AG09319 (cell line): ENCODE measurements at regions not wholly inside any gene's neighbourhood (a gene's known extent, or its start where the extent isn't known, plus 50 kb on each side); places are given as distances from the start of the nearest gene placed in this dataset.

Experiments used
- DNase-seq: peaks from one replicate; pipeline ENCODE4 v3.0.0-alpha.2; 2010; ENCODE audit warnings: low read depth; ENCODE audit errors: extremely low read depth
- CTCF ChIP-seq: IDR thresholded peaks from 2 replicates; pipeline ENCODE4 v1.5.1; 2011; ENCODE audit warnings: low read depth, mild to moderate bottlenecking, inconsistent platforms, low read length, moderate library complexity

DNA sequence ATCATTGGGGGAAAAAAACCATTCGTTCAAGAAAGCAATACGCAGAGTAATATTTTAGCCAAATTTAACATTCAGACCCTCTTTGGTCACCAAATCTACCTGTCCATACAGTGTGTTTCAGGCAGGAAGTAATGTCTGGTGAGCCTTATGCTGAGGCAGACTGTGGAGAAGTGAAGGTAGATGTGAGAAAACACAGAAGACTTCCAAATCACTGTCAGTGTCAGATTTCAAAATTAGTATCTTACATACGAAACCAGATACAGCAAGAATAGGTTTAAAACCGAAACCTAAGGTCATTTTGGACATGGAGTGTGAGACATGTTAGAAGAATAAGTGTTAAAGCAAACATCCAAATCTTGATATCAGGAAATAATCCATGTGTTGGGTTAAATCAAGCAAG is 664.5 kb upstream of the HTR2C start:
- no peak for TF ChIP-seq CTCF

DNA sequence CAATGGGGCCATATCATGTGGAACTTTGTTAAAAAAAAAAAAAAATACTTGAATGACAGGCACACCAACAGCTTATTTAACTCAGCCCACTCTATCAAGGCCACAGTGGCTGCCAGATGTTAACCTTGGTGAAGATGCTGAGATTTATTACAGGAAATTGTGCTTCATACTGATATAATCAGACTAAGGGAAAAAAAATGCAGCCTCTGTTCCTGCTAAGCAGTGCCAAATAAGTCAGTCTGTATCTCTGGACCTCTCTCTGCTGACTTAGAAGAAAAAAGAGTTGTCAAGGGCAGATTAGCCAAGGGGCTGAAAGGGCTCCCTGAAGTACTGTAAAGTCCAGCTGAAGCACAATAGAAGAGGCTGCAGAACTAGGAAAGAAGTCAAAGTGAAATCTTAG is 677.7 kb upstream of the HTR2C start:
- DNase-seq: no peak
- no peak for TF ChIP-seq CTCF

More for the DNA sequence above, 664.5 kb upstream of the HTR2C start:
- DNase-seq: no peak

GRCh38 chrX:113892891-113893290 is 691.0 kb upstream of the HTR2C start:
- TF ChIP-seq CTCF: no peak
- DNase-seq: no peak

DNA sequence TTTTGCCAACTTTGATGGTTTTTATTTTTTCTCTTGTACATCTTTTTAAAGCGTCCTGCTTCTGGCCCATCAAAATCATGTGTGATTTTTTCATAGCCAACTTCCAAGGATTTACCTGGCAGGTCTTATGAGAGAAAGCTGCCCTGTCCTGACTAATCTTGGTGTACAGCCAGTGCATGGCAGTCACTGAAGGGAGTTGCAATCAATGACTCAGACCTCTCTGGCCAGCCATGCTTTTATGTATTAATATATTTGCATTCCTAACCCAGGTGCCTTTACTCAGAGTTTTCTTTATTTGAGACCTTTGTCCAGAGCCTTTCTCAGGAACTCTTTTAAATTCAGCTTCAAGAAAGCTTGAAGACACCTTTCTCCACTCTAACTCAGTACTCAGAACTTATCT is 691.5 kb upstream of the HTR2C start:
- no peak for DNase-seq
- TF ChIP-seq CTCF: no peak

- TF ChIP-seq CTCF: no peak
- DNase-seq: no peak
Measured at GRCh38 chrX:113873056-113873455, 710.8 kb upstream of the HTR2C start.

- DNase-seq: no peak
- TF ChIP-seq CTCF: no peak
Measured at GRCh38 chrX:113868711-113869110, 715.2 kb upstream of the HTR2C start.

DNA sequence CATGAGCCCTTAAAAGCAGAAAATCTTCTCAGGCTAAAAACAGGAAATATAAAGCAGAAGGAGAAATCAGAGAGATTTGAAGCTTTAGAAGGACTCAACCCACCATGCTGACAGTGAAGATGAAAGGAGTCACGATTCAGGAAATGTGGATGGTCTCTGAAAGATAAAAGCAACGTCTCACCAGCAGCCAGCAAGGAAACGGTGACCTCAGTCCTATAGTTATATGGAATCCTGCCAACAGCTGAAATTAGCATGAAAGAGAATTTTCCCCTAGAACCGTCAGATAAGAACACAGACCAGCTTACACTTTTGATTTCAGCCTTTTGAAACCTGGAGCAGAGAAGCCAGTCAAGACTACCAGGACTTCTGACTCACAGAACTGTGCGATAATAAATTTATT is 715.7 kb upstream of the HTR2C start:
- no peak for DNase-seq
- no peak for TF ChIP-seq CTCF
